C4-2B (cell line): ENCODE measurements at regions not wholly inside any gene's neighbourhood (a gene's known extent, or its start where the extent isn't known, plus 50 kb on each side); places are given as distances from the start of the nearest gene placed in this dataset.

Experiments
- CTCF ChIP-seq: fragments of 450-650 bp; conservative IDR thresholded peaks from 2 replicates; pipeline ENCODE4 v1.5.1; 2017; ENCODE audit warnings: mild to moderate bottlenecking
- ZFX ChIP-seq: fragments of 450-650 bp; IDR thresholded peaks from 2 replicates; pipeline ENCODE4 v1.6.1; 2017

GRCh38 chr6:1244941-1245340, 67.0 kb upstream of the FOXQ1 start:
- TF ChIP-seq CTCF = no peak
- no peak for TF ChIP-seq ZFX
